Left renal cortex interstitium (tissue), 4 donors: ENCODE measurements at regions not wholly inside any gene's neighbourhood (a gene's known extent, or its start where the extent isn't known, plus 50 kb on each side); places are given as distances from the start of the nearest gene placed in this dataset.
"Not testable (repeated sequence)": the region's sequence is repeated elsewhere in the genome, so short reads cannot be mapped to it uniquely, and the experiment has no call there.

Source experiments
- DNase-seq, 4 donors: peaks; one replicate each; pipeline ENCODE4 v3.0.0-alpha.2; 2013; ENCODE audit warnings: low read depth in 4 of 4, low spot score in 2 of 4, missing footprints in 1 of 4

DNA sequence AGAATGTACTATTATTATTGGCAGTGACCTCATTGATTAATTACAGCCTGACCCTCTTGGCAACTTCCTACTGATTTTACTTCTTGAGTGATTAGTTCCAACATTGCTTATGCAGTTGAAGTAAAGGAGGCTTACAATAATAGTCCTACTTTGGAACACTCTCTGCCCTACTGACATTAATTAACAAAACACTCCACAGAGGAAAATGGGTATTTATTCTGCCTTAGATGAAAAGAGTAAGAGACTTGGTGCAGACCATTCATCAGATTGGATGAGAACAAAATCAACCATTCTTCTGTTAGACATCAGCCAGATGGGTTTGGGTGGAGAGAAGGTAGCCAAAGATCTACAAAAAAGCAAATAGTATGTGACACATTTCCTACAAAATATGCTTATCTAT is 363.8 kb downstream of the FAT3 start:
- DNase-seq = no peak

DNA sequence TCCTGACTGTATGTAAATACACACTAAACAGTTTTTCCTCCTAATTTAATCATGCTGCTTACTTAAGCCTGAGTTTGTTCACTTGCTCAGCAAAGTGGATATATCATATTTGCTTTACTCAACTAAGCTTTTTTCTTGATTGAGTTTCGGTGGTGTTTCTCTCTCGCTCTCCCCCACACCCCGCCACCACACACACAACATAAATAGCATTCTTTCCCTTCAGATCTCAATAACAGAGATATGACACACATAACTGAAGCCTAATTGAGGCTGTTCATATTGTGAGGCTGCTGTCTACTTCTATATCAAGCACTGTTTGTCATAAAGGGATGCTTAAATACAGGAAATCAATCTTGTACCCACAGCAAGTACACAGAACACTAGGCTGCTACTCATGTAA is 364.9 kb downstream of the FAT3 start:
- DNase-seq = no peak

DNA sequence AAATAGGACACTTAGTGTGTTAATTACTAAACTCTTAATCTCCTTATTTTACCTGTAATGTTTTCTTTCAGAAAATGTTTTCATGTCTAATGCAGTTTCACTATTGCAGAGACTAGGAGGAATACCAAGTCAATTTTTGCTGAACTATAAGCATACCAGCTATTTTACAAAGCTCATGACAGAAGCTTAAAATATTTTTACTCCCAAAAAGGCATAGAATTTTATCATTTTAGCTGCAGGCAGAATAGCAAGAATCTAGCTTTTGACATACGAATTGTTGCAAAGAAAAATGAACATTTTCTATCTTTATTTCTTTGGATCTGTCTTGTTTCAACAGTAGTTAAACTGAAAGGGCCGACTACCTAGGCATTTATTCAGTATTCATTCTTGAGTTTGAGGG is 366.9 kb downstream of the FAT3 start:
- DNase-seq = no peak

DNA sequence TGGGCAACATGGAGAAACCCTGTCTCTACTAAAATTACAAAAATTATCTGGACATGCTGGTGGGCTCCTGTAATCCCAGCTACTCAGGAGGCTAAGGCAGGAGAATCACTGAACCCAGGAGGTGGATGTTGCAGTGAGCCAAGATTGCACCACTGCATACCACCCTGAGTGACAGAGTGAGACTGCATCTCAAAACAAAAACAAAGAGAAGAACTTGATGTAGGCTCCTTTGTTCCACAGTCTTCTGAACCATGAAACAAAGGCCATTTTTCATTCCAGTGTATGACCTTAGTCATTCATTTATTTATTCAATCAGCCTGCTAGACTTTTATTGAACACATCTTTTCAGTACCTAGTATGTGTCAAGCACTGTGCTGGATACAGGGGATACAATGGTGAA is 369.6 kb downstream of the FAT3 start:
- DNase-seq = no peak

DNA sequence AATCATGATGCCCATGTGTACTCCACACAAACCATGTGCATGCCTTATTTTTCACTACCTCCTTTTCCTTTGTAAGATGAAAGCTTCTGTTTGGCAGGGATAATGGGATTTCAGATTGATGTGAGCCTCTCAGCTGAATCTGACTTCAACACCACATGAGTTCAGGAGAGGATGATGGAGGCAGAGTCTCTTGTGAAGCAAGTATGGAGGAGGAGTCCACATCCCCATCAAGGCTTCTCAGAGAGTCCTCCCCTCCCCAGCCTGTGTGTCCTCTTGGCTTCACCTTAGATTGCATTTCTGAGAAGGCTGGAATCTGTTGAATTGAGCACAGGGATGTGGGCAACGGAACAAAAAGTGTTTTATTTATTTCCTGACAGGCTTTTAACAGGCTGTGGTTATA is 370.4 kb downstream of the FAT3 start:
- no peak for DNase-seq

DNA sequence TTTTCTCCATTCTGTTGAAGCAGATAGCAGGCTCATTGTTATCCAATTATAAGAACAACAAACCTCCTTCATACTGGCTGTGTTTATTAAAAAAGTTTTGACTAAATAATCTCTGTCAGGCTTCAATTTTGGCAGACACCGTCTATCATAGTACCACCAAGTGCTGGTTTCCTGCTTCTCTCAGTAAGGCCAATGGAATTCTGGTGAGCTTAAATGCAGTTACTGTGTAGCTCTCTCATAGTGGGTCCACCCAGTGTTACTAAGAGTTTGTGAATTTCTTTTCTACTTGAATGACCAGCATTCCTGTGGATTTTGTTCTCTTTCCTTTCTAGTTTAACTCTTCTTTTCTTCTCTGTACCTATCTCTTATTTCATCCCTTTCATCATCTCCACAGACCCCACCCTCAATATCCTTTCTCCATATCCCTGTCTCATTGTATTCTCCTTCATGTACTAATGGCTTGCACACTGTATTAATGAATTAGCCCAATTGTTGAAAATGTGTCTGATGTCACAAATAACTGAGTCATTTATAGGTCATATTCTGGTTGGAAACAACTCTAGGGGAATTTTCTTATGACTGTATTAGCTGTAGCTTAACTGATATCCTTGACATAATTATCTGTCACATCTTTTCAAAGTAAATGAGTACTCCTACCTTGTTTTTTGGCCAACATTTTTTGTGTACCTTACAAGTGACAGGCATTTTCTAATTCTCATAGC is 372.1 kb downstream of the FAT3 start:
- no peak for DNase-seq

DNA sequence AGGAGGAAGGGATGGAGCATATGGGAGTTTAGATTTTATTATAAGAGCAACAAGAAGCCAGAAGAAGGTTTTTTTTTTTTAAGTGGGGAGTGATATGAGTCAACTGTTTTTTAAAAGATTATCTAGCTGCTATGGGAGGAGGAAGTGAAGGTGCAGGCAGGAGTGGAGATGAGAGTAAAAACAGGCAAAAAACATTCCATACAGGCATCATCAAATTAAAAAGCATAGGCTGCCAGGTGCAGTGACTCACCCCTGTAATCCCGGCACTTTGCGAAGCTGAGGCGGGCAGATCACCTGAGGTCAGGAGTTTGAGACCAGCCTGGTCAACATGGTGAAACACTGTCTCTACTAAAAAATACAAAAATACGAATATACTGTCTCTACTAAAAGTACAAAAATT is 368.4 kb upstream of the MTNR1B start:
- DNase-seq = no peak

DNA sequence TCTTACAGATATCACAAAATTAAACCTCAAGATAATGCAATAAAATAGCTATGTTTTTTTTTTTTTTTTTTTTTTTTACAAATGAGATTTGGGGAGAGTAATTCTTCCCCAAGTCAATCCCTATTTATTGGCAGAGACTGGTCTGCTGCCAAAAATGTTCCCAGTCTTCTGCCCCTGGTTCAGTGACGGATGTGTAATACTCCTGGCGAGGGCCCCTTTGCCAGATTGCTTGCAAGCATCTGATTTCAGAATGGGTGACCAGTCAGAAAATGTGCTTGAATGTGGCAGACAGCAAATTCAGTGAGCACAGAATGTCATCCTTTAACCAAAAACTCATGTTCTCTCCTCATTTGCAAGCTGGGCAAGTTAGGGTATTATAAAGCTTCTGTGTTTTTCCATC is 363.8 kb upstream of the MTNR1B start:
- no peak for DNase-seq

DNA sequence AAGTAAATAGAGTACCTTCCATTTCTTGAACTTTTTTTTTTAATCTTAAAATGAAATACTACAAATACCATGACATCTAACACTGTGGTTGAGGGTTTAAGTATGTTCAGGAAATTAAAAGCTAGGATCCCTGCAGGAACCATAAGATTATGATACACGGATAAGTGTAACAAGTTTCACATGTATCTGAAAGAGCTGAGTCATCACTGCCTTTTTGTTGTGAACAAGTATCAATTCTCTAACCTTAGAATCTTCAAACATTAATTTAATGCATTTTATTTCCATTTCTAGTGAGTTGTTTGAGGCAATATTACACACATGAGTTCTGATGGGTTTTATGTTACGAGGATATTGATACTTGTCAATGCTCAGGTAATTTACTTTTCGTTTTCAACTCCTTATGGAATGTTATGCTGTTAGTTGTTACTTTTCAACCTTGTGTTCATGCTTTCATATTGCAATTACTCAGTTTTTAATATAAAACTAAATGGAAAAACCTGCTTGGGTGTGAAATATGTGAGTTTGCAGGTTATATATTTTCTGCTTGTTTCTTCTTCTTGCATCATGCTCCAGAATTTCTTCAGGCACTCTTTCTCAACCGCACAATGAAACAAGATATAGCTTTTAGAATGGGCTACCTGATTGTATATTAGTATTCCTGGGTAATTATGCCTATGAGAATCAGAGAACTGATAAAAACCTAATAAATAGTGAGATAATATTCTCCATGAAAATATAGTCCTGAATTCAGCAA is 361.3 kb upstream of the MTNR1B start:
- DNase-seq = no peak

DNA sequence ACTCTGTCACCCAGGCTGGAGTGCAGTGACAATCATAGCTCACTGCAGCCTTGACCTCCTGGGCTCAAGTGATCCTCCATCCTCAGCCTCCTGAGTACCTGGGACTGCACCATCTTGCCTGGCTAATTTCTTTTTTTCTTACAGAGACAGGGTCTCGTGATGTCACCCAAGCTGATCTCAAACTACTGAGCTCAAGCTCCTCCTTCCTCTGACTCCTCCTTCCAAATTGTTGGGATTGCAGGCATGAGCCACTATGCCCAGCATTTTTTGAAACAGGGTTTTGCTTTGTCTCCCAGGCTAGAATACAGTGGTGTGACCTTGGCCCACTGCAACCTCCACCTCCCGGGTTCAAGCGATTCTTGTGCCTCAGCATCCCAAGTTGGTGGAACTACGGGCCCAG is 358.3 kb upstream of the MTNR1B start:
- no peak for DNase-seq

DNA sequence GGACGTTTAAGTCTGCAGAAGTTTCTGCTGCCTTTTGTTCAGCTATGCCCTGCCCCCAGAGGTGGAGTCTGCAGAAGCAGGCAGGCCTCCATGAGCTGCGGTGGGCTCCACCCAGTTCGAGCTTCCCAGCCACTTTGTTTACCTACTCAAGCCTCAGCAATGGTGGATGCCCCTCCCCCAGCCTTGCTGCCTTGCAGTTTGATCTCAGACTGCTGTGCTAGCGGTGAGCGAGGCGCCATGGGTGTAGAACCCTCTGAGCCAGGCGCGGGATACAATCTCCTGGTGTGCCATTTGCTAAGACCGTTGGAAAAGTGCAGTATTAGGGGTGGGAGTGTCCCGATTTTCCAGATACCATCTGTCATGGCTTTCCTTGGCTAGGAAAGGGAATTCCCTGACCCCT is 351.4 kb upstream of the MTNR1B start:
- DNase-seq = not testable (repeated sequence)

DNA sequence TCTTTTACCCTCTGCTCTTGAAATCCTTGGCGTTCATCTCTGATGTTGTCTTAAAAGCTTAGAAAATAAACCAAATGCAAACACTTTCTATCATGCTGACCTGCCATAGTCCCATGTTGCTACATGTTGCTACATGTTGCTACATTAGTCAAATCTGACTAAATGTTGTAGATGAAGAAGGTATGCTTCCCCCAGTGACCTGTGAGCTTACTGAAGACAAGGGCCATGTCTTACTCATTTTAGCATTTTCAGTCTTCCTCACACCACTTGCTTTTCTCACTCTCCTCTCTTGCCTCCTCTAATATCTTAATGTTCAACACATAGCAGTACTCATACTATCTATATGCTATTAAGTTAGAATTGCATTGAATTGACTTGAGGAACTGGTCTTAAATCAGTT is 346.4 kb upstream of the MTNR1B start:
- no peak for DNase-seq

DNA sequence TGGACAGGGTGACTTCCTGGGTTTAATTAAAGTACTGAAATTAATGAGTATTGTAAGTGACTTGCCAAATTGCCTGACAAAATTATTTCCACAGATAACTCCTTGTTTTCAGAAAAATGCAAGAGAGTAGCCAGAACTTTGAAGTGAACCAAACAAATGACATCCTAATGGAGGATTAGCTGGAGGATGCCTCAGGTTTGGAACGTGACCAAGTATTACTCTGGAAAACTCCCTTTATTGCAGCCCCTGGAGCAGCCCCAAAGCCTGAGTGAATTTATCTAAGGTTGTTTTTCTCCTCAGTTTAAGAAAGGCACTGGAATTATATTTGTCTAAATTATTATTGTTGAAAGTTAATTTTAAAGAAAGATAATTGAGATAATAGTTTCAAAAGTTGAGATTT is 343.6 kb upstream of the MTNR1B start:
- no peak for DNase-seq

DNA sequence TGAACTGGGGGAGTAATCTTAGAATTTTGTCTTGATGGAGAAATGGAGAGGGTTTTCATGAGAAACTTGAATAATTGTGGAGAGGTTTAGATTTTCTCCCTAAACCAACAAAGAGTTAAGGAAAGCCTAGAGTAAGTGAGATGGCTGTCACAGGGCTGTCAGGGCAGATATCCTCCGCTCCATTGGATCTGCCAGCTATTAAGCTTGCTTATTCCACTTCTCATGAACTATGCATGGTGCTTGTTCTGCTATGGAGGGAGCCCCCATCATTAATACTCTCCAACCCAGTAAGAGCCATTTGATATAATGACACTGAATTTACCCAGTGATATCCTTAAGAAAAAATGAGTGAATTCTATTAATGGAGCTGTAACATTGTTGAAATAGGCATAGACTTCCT is 342.8 kb upstream of the MTNR1B start:
- no peak for DNase-seq

DNA sequence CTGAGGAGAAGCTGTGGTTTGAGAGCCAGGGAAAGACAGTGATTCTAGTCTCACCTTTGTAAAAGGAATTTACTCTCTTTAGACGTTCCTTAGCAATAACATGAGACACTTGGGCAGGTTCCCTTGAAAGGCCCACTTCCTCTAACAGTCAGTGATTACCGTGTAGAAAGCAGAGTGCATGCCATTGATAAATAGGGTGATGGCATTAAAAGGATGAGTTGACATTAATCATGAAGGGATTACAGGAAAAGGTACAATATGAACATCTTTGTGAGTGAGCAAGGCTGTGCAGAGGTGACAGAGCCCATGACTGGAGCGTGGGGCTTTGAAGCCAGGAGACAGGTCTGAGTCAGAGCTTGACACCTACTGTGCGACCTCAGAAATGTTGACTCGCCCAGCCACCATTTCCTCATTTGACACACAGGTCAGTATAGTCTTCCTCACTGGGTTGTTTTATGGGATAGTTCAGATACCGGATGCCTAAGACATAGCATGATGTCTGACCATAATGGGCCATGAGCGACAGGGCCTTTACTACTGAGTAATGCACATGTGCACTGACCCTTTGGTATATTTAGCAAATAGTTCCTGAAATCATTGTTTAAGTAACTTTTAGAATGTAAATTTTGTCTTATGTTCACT is 341.7 kb upstream of the MTNR1B start:
- DNase-seq = no peak

DNA sequence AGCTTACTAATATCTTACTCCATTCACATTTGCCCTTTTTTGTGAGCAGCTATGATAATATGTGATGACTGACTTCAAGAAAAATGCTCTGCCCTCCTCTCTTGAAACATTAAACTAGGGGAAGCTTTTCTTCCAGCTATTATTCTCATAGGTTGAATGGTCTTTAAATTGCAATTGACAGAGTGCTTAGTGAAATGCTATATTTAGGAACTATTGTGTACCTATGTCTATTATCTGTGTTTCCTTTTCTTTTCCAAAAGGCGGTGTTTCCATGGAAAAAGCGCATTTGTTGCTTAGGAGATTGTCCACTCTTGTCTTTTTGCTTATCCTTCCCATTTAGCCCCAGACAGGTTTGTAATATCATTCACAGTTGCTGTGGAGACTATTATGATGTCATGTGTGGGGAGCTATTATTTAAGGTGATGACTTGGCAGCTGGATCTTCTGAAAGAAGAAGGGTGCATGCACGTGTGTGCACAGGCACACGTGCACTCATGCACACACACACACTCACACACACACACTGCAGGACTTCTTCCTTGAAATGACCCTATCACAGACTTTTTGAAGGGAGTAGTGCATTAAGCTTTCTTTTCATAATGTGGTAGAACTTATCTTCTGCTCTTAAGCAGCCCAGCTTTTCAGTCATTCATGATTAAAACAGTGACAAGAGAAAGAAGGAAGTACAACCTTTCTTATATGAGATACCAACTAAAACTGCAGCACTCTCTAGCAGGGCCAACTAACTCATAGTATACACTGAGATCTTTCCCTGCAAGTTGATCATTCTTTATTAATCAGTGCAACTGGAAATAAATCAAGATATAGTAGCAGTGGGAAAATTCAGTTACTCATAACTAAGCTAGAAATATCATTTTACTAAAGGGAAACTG is 340.8 kb upstream of the MTNR1B start:
- no peak for DNase-seq

DNA sequence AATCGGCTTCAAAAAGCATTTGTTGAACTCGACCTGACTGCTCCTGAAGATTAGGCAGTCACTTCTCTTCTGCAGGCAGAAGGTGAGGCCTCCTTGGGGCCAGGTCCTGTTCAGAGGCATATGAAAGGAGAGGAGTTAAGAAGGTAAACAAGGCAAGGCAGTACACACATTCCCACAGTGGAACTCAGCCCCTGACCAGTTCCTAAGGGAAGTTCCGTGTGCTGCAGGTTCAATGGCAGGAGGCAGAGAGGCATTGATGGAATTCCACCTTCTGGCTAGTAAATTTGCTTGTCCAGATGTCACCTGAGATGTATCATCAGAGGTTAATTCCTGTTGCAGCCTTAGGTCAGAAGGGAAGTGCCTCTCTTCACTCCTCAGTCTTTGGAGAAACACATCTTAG is 337.0 kb upstream of the MTNR1B start:
- DNase-seq = no peak

DNA sequence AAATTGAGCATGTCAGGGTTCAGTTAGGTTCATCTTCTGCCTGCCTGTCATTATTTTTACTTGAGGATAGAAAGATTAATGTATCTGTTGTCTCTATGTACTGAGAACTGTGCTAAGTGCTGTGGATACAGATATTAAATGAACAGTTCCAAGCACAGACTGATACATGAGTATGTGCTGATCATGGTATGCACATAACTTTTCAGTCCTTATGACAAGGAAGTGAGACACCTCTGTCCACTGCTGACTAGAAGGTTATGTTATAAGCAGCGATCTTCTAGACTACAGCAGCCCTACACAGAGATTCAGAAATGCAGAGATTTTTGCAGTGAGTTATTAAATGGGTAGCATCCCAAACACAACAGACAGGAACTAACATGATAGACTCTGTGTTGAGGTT is 335.6 kb upstream of the MTNR1B start:
- DNase-seq = no peak

DNA sequence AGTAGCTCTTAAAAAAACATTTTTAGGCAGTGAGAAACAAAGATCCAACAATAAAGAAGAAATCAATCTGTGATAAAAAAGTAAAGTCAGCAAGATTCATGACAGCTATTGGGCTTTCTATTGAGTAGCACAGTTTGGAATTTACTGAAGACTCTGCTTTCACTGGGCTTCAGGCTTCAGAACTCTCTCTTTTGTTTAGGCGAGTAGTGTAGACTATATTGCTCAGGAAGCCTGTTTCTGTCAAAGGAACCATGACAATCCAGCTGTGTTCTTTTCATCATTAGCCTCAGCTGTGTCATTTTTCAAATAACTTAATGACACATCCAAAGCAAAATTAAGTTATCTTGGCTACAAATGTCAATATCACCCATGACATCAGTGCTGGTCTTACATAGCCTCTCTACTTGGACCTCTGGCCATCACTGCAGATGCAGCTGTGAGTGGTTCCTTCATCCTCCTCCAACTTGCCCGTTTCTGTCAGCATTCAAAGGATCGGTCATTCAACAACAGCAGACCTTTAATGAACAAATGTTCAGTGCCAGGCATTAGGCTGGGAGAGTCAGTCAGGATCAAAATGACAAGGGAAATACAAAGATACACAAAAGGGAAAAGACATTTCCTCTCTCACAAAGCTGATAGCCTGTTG is 332.8 kb upstream of the MTNR1B start:
- no peak for DNase-seq

DNA sequence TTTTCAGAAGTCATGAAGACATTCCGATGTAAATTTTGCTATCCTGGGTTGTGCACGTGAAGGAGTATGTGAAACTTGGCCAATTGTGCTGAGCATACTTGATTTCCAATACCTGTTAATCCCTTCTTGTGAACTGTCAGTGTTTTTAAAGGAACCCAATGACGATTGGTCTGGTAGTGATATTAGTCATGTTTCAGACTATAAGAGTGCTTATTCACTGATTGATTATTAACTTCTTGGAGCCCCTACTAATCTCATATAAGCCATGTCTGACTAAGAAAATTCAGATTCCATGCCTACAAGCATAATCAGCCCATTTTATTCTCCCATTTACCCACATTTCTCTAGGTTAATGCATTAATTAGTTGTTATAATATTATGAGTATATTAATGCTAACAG is 330.8 kb upstream of the MTNR1B start:
- no peak for DNase-seq
